ENCODE measurements at regions not wholly inside any gene's neighbourhood (a gene's known extent, or its start where the extent isn't known, plus 50 kb on each side); places are given as distances from the start of the nearest gene placed in this dataset.
"Not testable (repeated sequence)": the region's sequence is repeated elsewhere in the genome, so short reads cannot be mapped to it uniquely, and the experiment has no call there.

- no peak for DNase-seq (ENCODE audit: low spot score)
These were observed 156.1 kb upstream of the SRD5A2 start for GRCh38 chr2:31736695-31737454.

GRCh38 chr2:31735716-31736115, 155.0 kb upstream of the SRD5A2 start:
- no peak for DNase-seq (ENCODE audit: low spot score)

- DNase-seq (ENCODE audit: low spot score) = no peak
These were observed 148.8 kb upstream of the SRD5A2 start for GRCh38 chr2:31729442-31730092.

- no peak for DNase-seq (ENCODE audit: low spot score)
These were observed 148.3 kb upstream of the SRD5A2 start for GRCh38 chr2:31729065-31729439.

- no peak for DNase-seq (ENCODE audit: low spot score)
These were observed 147.8 kb upstream of the SRD5A2 start for GRCh38 chr2:31728406-31729064.

GRCh38 chr2:31726457-31726856, 145.7 kb upstream of the SRD5A2 start:
- no peak for DNase-seq (ENCODE audit: low spot score)

GRCh38 chr2:31725444-31725843, 144.7 kb upstream of the SRD5A2 start:
- DNase-seq (ENCODE audit: low spot score) = no peak

GRCh38 chr2:31711737-31712136, 131.0 kb upstream of the SRD5A2 start:
- DNase-seq (ENCODE audit: low spot score) = no peak

GRCh38 chr2:31710121-31710520, 129.4 kb upstream of the SRD5A2 start:
- no peak for DNase-seq (ENCODE audit: low spot score)

GRCh38 chr2:31707992-31708391, 127.3 kb upstream of the SRD5A2 start:
- DNase-seq (ENCODE audit: low spot score) = no peak

GRCh38 chr2:31704561-31705212, 123.9 kb upstream of the SRD5A2 start:
- no peak for DNase-seq (ENCODE audit: low spot score)

GRCh38 chr2:31703253-31703652, 122.5 kb upstream of the SRD5A2 start:
- no peak for DNase-seq (ENCODE audit: low spot score)

GRCh38 chr2:31698722-31699121, 118.0 kb upstream of the SRD5A2 start:
- DNase-seq (ENCODE audit: low spot score) = no peak

GRCh38 chr2:31696068-31696467, 115.3 kb upstream of the SRD5A2 start:
- no peak for DNase-seq (ENCODE audit: low spot score)

- no peak for DNase-seq (ENCODE audit: low spot score)
These were observed 113.7 kb upstream of the SRD5A2 start for GRCh38 chr2:31694444-31694843.

GRCh38 chr2:31693882-31694281, 113.1 kb upstream of the SRD5A2 start:
- no peak for DNase-seq (ENCODE audit: low spot score)

GRCh38 chr2:31688282-31688681, 107.5 kb upstream of the SRD5A2 start:
- DNase-seq (ENCODE audit: low spot score) = no peak

- not testable (repeated sequence) for DNase-seq (ENCODE audit: low spot score)
These were observed 102.8 kb upstream of the SRD5A2 start for GRCh38 chr2:31683506-31683905.

GRCh38 chr2:31675485-31675901, 94.8 kb upstream of the SRD5A2 start:
- DNase-seq (ENCODE audit: low spot score) = no peak

- DNase-seq (ENCODE audit: low spot score) = no peak
These were observed 93.7 kb upstream of the SRD5A2 start for GRCh38 chr2:31674446-31674845.

GRCh38 chr2:31666878-31667277, 86.1 kb upstream of the SRD5A2 start:
- no peak for DNase-seq (ENCODE audit: low spot score)
